Esophagus squamous epithelium (tissue), 5 donors: ENCODE measurements at regions not wholly inside any gene's neighbourhood (a gene's known extent, or its start where the extent isn't known, plus 50 kb on each side); places are given as distances from the start of the nearest gene placed in this dataset.
"Not testable (repeated sequence)": the region's sequence is repeated elsewhere in the genome, so short reads cannot be mapped to it uniquely, and the experiment has no call there.

ENCODE experiments used
- DNase-seq: peaks from one replicate; lab custom pipeline; 2025; lab: John Stamatoyannopoulos, UW
- H3K27ac ChIP-seq, 4 donors: fragments of 200-600 bp; sonication (generic); one replicate each; pipeline ENCODE4 v1.5.1; 2016 to 2019; ENCODE audit warnings: mild to moderate bottlenecking in 1 of 4
- H3K27me3 ChIP-seq, 4 donors: fragments of 200-600 bp; sonication (generic); 1 replicate in 3 of 4; 2 replicates in 1 of 4; pipeline versions ENCODE4 v1.5.1 to v1.6.0; 2017 to 2021; ENCODE audit warnings: antibody characterized with exemption in 1 of 4
- H3K36me3 ChIP-seq, 3 donors: fragments of 200-600 bp; sonication (generic); one replicate each; pipeline ENCODE4 v1.5.1; 2016 to 2019
- H3K4me1 ChIP-seq, 3 donors: fragments of 200-600 bp; sonication (generic); one replicate each; pipeline ENCODE4 v1.5.1; 2017 to 2019
- H3K4me3 ChIP-seq, 4 donors: fragments of 200-600 bp; sonication (generic); 1 replicate in 3 of 4; 2 replicates in 1 of 4; pipeline ENCODE4 v1.5.1; 2016 to 2019; ENCODE audit warnings: mild to moderate bottlenecking in 2 of 4, moderate library complexity in 1 of 4
- H3K9me3 ChIP-seq, 3 donors: fragments of 200-600 bp; sonication (generic); one replicate each; pipeline ENCODE4 v1.5.1; 2016 to 2019
- CTCF ChIP-seq, 6 experiments: fragments of 450-650 bp in 4 of 6; fragments of 200-600 bp in 2 of 6; sonication (generic) in 2 of 6; IDR thresholded peaks; one replicate each; pipeline ENCODE4 v1.5.1; 2016 to 2019; ENCODE audit warnings: antibody characterized with exemption in 6 of 6, mild to moderate bottlenecking in 4 of 6, moderate library complexity in 4 of 6
- POLR2A ChIP-seq, 4 donors: fragments of 450-650 bp; IDR thresholded peaks; one replicate each; pipeline ENCODE4 v1.6.1; 2017; ENCODE audit warnings: antibody characterized with exemption in 4 of 4, mild to moderate bottlenecking in 4 of 4, moderate library complexity in 3 of 4
- WGBS, 2 donors: methylation state at CpG; one replicate each; pipeline ENCODE4 v1.1.5; 2018; 5-methylcytosine and 5-hydroxymethylcytosine counted together
- intact Hi-C: fragments of 100-400 bp; cut with DNase I; formaldehyde crosslinking; loops from one replicate; pipeline ENCODE4 v1.15.0; 2022
- donor health status: DM: yes; HTN: yes; CAD: no.

- TF ChIP-seq POLR2A (IDR thresholded peaks at IDR 0.05): no peak
- no peak for TF ChIP-seq CTCF (IDR thresholded peaks at IDR 0.05)
- no peaks in the 10 kb centered on the region for H3K27me3 ChIP-seq
- intact Hi-C loops: no loop called here
Observed at GRCh38 chr20:55646851-55647250, 358.5 kb downstream of the CBLN4 start.

GRCh38 chr20:55641497-55641896 is 363.8 kb downstream of the CBLN4 start:
- Histone ChIP-seq H3K4me1 (no peaks in the 10 kb centered on the region), H3K36me3 (no peaks in the 10 kb centered on the region), H3K4me3 (no peak overlapping the region), H3K27me3 (no peaks in the 10 kb centered on the region), H3K9me3 (no peaks in the 10 kb centered on the region), H3K27ac (no peak overlapping the region)
- intact Hi-C loops: no loop called here
- DNase-seq: no peak
- TF ChIP-seq CTCF (IDR thresholded peaks at IDR 0.05) (no peak), POLR2A (IDR thresholded peaks at IDR 0.05) (no peak)
- 17 to 40% methylated on average over 1 of the region's 1 CpG for WGBS, 2 donors

More at GRCh38 chr20:55646851-55647250, 358.5 kb downstream of the CBLN4 start:
- H3K4me1 ChIP-seq: no peaks in the 10 kb centered on the region
- no peaks in the 10 kb centered on the region for H3K36me3 ChIP-seq
- DNase-seq: no peak
- no peak overlapping the region for H3K27ac ChIP-seq
- WGBS, 2 donors: 67 to 72% methylated on average over 4 of the region's 4 CpGs
- no peaks in the 10 kb centered on the region for H3K9me3 ChIP-seq
- H3K4me3 ChIP-seq: no peak overlapping the region

- WGBS, 2 donors: 54 to 65% methylated on average over 2 of the region's 2 CpGs
- DNase-seq: no peak
- Histone ChIP-seq H3K4me3 (no peak overlapping the region), H3K4me1 (no peaks in the 10 kb centered on the region), H3K36me3 (no peaks in the 10 kb centered on the region), H3K27ac (no peak overlapping the region), H3K9me3 (no peaks in the 10 kb centered on the region), H3K27me3 (no peaks in the 10 kb centered on the region)
- intact Hi-C loops: no loop called here
- TF ChIP-seq POLR2A (IDR thresholded peaks at IDR 0.05): no peak
- TF ChIP-seq CTCF (IDR thresholded peaks at IDR 0.05): no peak
Observed at GRCh38 chr20:55635870-55636269, 369.4 kb downstream of the CBLN4 start.

GRCh38 chr20:55632592-55632991 is 372.7 kb downstream of the CBLN4 start:
- DNase-seq: no peak
- intact Hi-C loops: no loop called here
- TF ChIP-seq POLR2A (IDR thresholded peaks at IDR 0.05) (no peak), CTCF (IDR thresholded peaks at IDR 0.05) (no peak)
- Histone ChIP-seq H3K4me1 (no peaks in the 10 kb centered on the region), H3K36me3 (no peaks in the 10 kb centered on the region), H3K4me3 (no peak overlapping the region), H3K27ac (no peak overlapping the region), H3K27me3 (no peaks in the 10 kb centered on the region), H3K9me3 (no peaks in the 10 kb centered on the region)
- 86% methylated on average over 4 of the region's 6 CpGs; no CpG with 5 or more reads in 1 of the 2 donors for WGBS, 2 donors

GRCh38 chr20:55629143-55629542 is 376.2 kb downstream of the CBLN4 start:
- H3K9me3 ChIP-seq, H3K27ac ChIP-seq, H3K27me3 ChIP-seq, H3K4me3 ChIP-seq, H3K4me1 ChIP-seq, H3K36me3 ChIP-seq, intact Hi-C loops, DNase-seq: not testable (repeated sequence)
- WGBS, 2 donors: 57 to 67% methylated on average over 4 of the region's 4 CpGs

- Histone ChIP-seq H3K27ac (no peak overlapping the region), H3K9me3 (no peaks in the 10 kb centered on the region), H3K36me3 (no peaks in the 10 kb centered on the region), H3K4me3 (no peak overlapping the region), H3K27me3 (no peaks in the 10 kb centered on the region), H3K4me1 (no peaks in the 10 kb centered on the region)
- 84 to 87% methylated on average over 4 of the region's 4 CpGs for WGBS, 2 donors
- DNase-seq: no peak
- intact Hi-C loops: no loop called here
- TF ChIP-seq CTCF (IDR thresholded peaks at IDR 0.05): no peak
- TF ChIP-seq POLR2A (IDR thresholded peaks at IDR 0.05): no peak
Observed at GRCh38 chr20:55626716-55627115, 378.6 kb downstream of the CBLN4 start.
